Adrenal gland (tissue), 5 donors: ENCODE measurements at regions not wholly inside any gene's neighbourhood (a gene's known extent, or its start where the extent isn't known, plus 50 kb on each side); places are given as distances from the start of the nearest gene placed in this dataset.

Experiments used
- POLR2A ChIP-seq, 2 donors: fragments of 450-650 bp; IDR thresholded peaks; one replicate each; pipeline ENCODE4 v1.6.1; 2017; ENCODE audit warnings: antibody characterized with exemption in 2 of 2, mild to moderate bottlenecking in 2 of 2, moderate library complexity in 1 of 2
- TF ChIP-seq, protein P1 (sequence below), 6 experiments: fragments of 450-650 bp in 4 of 6; fragments of 200-600 bp in 2 of 6; sonication (generic) in 1 of 6; IDR thresholded peaks; 1 replicate in 5 of 6; 2 replicates in 1 of 6; pipeline versions ENCODE4 v1.5.1 to v1.8.0; 2016 to 2021; ENCODE audit warnings: antibody characterized with exemption in 6 of 6, mild to moderate bottlenecking in 2 of 6, moderate library complexity in 1 of 6
- donor health status: DM: no; HTN: no; CAD: no.

DNA sequence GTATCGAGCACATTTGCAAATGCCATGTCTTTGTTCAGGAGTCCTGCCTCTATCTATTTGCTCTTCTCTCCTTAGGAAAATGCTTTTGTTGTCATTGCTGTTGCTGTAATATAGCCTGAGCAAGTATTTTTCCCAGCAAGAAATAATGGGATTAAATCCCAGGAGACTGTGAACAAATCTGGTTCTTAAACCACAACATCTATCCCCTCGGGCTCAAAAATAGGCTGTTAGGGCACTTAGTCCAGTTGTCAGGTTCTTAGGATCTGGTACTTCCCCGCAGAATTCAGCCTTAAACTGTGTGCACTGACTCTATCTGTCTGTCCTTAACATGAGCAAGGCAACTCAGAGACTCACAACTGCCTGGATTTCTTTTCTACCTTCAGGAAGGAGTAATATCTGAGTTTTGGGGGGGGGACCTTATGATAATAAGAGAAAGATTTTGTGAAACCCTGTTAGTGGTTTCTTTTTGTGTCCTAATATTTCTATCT is 437.5 kb downstream of the HTR1B start:
- no peak for TF ChIP-seq POLR2A (IDR thresholded peaks at IDR 0.05)
- TF ChIP-seq, protein P1, sequence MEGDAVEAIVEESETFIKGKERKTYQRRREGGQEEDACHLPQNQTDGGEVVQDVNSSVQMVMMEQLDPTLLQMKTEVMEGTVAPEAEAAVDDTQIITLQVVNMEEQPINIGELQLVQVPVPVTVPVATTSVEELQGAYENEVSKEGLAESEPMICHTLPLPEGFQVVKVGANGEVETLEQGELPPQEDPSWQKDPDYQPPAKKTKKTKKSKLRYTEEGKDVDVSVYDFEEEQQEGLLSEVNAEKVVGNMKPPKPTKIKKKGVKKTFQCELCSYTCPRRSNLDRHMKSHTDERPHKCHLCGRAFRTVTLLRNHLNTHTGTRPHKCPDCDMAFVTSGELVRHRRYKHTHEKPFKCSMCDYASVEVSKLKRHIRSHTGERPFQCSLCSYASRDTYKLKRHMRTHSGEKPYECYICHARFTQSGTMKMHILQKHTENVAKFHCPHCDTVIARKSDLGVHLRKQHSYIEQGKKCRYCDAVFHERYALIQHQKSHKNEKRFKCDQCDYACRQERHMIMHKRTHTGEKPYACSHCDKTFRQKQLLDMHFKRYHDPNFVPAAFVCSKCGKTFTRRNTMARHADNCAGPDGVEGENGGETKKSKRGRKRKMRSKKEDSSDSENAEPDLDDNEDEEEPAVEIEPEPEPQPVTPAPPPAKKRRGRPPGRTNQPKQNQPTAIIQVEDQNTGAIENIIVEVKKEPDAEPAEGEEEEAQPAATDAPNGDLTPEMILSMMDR (IDR thresholded peaks at IDR 0.05), result no peak
